Neural cell (in vitro differentiated cells): ENCODE measurements at regions not wholly inside any gene's neighbourhood (a gene's known extent, or its start where the extent isn't known, plus 50 kb on each side); places are given as distances from the start of the nearest gene placed in this dataset.

ENCODE experiments used
- CTCF ChIP-seq: fragments of 450-650 bp; IDR thresholded peaks from 2 replicates; pipeline ENCODE4 v1.5.1; 2014; ENCODE audit warnings: antibody characterized with exemption, mild to moderate bottlenecking, moderate library complexity; ENCODE audit not compliant: poor library complexity, severe bottlenecking
- EP300 ChIP-seq: fragments of 450-650 bp; conservative IDR thresholded peaks from 2 replicates; pipeline ENCODE4 v1.6.1; 2014; ENCODE audit warnings: antibody characterized with exemption, mild to moderate bottlenecking, moderate library complexity; ENCODE audit not compliant: poor library complexity, severe bottlenecking
- EZH2 ChIP-seq: fragments of 200-600, 300-800 bp; shearing (Covaris generic), sonication (generic); IDR thresholded peaks from 2 replicates; pipeline ENCODE4 v1.6.1; 2014; ENCODE audit warnings: antibody characterized with exemption, low read length, borderline replicate concordance, mild to moderate bottlenecking; ENCODE audit not compliant: insufficient read depth, poor library complexity, severe bottlenecking
- MXI1 ChIP-seq: fragments of 450-650 bp; conservative IDR thresholded peaks from 2 replicates; pipeline ENCODE4 v1.6.1; 2014; ENCODE audit warnings: antibody characterized with exemption, mild to moderate bottlenecking; ENCODE audit not compliant: poor library complexity, severe bottlenecking
- POLR2AphosphoS5 ChIP-seq: IDR thresholded peaks from 2 replicates; pipeline ENCODE4 v1.6.1; 2012
- RAD21 ChIP-seq: fragments of 450-650 bp; conservative IDR thresholded peaks from 2 replicates; pipeline ENCODE4 v1.6.1; 2014; ENCODE audit warnings: antibody characterized with exemption, mild to moderate bottlenecking, moderate library complexity
- SMC3 ChIP-seq: fragments of 450-650 bp; conservative IDR thresholded peaks from 2 replicates; pipeline ENCODE4 v1.6.1; 2014; ENCODE audit warnings: antibody characterized with exemption, mild to moderate bottlenecking, moderate library complexity; ENCODE audit not compliant: poor library complexity
- TAF1 ChIP-seq: IDR thresholded peaks from 2 replicates; pipeline ENCODE4 v1.6.1; 2012; ENCODE audit warnings: low read depth

DNA sequence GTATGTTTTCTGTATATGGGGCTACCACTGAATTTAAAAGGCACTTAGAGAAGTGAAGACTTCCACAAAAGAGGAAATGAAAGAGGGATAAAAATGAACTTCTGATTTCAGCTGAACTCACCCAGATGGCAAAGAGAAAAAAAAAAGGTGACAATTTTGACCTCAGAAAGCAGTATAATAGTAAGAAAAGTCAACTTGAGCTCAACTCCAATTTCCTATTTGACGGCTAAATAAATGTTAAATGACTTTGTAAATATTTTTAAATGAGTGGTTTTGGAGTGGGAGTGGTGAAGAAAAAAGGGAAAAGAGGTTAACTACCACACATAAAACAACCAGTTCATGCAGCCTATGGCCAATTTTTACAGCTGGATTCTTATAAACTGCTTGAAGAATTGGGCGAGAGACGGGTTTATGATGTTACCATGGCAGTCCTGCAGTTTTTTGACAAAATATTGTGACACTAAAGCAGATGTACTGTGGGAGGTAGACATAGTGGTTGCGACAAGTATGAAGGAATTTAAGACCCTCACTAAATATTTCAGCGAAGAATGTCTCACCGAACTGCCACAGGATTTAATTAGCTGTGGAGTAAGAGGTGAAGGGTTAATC, 49.8 kb upstream of the ADTRP start:
- TF ChIP-seq CTCF: no peak
- TF ChIP-seq TAF1: no peak
- peak; percentile 36 for TF ChIP-seq POLR2AphosphoS5
- no peak for TF ChIP-seq RAD21
- TF ChIP-seq EP300: peak; percentile 58
- no peak for TF ChIP-seq EZH2
- TF ChIP-seq SMC3: no peak
- TF ChIP-seq MXI1: no peak
